ENCODE measurements at regions not wholly inside any gene's neighbourhood (a gene's known extent, or its start where the extent isn't known, plus 50 kb on each side); places are given as distances from the start of the nearest gene placed in this dataset.

DNA sequence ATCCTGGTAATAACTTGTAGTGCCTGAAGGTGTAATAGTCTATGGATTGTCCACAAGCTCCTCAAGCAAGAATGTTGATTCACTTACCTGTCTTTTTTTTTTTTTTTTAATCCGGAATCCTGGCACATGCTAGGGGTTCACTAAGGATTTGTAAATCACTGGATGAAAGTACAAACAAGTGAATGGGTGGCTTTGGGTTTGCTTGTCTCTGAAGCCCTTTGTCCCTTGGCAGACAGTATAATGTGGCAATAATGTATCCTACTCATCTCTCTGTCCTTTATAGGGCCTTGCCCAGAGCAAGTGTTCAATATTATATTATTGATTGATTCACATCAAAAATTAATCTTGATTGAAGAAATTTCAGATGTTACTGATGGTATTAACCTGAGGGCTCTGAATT is 334.0 kb upstream of the CPEB2 start:
- no peak for DNase-seq

DNA sequence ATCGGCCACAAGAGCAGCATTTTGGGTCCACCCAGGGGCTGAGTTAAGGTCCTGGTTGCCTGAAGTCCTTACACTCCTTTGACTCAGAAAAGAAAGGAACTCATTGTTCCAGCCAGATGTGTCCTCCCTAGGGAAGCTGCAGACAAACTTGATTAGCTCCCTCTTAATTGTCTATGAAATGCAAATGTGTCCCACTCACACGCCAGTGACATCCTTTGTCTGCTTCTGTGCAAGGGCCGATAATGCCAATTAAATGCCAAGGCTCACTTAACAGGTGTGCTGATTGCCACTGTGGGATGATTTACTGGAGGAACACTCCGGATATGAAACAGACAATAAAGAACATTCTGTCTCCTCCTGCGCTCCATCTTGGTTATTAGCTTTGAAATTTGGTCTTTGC is 332.9 kb upstream of the CPEB2 start:
- DNase-seq: no peak

DNA sequence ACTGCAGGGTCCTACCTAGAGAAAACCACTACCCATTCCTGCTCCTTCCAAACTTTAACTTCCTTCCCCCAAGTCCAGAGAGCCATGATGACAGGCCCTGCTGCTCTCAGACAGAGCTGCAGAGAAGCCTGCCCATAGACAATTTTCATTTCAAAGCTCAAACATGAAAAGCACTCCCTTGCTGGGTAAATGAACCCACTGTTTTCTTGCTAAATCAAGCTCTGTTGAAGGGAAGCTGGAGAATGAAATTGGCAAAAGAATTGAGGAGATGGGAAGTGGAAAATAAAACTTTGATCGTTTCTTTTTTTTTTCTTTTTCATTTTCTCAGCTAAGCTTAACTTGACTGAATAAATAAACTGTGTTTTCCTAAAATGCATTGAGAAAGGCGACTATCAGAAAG is 331.1 kb upstream of the CPEB2 start:
- no peak for DNase-seq

DNA sequence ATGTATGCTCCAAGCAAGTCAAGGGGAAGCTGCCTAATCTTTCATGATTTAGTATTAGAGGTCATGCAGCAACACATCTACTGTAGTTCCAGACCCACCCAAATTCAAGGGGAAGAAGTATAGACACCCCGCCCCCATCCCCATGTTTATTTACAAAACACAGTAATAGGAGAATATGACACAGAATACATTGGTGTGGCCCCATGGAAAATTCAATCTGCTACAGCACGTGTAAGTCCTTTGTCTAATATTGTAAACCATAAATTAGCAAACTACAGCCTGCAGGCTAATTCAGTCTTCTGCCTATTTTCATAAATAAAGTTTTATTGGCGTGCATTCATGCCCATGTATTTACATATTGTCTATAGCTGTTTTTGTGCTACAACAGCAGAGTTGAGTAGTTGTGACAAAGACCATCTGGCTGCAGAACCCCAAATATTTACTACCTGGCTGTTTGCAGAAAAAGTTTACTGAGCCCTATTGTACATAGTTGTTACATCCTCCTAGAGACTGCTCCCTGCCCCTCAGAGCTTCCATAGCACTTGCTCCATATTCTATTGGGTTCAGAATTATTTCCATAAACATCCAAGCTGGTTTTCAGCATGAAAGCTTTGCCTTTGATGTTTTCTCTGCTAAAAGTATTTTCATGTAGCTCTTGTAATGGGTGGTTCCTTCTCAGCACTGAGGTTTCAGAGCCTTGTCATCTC is 326.8 kb upstream of the CPEB2 start:
- DNase-seq: no peak

DNA sequence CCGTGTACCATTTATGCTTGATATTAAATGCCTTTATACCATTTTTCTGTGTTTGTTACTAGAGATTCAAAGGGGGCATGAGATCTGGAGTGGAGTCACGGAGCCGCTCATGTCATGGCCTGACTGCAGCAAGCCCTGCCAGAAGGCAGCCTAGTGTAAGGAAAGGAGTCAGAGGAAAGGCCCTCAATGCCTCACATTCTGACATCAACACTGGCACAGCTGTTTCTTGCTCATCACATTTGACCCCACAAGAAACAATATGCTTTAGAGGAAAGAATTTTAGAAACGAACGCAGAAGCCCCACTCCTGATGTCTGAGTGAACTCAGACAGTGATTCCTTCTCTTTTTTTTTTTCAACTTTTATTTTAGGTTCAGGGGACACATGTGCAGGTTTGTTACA is 322.4 kb upstream of the CPEB2 start:
- no peak for DNase-seq

DNA sequence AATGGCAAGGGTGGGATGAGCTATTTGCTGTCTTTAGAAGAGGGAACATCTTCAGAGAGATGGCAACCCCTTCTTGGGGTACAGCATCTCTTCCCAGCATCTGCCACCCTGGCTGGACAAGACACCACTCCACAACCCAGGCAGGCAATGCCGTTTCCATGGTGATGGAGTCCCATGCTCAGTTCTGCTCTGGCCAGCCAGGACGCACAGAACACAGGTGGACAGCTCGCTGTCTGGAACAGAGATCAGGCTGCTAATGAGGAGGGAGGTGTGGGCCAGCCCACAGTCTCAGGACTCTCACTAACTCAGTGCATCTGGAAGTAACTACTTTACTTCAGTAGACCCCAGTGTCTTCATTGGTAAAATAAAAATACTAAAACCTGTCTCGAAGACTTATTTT is 321.0 kb upstream of the CPEB2 start:
- DNase-seq: no peak

DNA sequence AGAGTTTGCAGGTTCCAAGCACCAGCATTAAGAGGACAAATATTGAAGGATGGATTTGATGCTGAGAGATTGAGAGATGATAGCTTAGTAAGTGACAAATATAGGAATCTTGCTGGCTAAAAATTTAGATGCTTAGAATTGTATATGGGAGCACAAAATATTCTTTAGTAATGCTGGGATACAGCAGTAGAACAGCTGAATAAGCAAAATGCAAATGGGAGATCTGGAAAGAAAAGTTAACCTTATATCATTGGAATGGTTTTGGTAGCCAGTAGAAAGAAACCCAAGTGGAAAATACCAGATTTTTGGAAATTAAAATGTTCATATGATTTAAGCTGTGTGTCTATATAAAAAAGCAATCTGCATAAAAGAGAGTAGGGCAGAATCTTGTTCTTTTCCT is 308.6 kb upstream of the CPEB2 start:
- no peak for DNase-seq

DNA sequence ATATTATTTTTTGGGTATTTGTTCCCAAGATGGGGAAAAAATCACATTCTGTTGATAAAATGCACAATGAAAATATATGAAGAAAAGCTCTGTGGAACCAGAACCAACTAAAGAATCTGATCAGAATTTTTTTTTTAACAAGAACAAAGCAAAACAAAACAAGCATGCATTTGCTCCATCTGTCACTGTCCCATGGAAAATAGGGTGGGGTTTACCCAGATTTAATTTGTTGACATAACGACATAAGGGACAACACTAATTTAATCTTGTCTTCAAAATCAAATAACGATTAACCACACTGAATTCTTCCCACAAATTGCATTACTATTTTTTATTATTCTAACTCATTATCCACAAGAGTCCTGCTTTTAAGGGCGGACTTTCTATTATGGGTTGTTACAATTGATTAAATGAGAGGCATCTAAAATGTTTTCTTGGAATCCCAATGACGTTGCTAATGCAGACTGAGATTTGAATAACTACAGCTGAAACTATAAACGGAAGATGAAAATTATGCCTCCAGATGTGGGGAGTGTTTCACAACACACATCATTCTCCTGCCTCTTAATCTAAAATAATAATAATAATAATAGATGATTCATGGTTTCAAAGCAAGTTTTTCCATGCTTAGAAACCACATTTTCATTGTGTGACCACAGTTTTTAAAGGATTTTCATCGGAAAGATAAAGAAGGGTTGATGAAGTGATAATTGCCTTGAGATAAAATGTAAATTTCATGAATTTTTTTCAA is 307.0 kb upstream of the CPEB2 start:
- no peak for DNase-seq

DNA sequence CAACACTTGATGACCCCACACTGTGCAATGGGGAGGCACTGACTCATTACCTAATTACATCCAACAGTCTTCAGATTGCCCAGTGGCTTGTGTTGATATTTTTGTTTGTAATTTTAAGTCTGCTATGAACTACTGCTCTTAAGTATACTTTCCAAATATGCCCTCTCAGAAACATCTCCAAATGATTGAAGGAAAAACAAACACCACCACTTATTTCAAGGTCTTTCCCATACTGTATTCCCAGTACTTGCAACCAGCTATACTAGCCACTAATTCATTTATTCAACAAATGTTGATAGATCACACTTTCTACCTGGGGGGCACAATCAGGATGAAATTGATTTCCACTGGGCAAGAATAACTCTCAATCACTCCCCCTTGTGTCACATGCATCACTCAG is 302.2 kb upstream of the CPEB2 start:
- no peak for DNase-seq

DNA sequence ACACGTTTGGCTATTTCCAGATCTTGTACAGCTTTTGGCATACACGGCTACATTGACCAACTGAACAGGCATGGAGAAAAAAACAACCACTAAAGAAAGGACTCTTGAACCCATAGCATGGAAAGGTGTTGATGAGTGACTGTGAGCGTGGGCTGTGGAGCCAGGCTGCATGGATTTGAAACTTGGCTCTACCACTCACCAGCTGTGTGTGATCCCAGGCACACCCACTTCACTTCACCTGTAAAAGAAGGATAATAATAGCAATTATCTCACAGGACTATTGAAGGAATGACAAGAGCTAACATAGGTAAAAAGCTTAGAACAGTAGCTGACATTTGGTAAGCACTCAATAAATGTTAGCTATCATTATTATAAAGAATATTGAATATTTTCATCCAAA is 301.7 kb upstream of the CPEB2 start:
- no peak for DNase-seq

DNA sequence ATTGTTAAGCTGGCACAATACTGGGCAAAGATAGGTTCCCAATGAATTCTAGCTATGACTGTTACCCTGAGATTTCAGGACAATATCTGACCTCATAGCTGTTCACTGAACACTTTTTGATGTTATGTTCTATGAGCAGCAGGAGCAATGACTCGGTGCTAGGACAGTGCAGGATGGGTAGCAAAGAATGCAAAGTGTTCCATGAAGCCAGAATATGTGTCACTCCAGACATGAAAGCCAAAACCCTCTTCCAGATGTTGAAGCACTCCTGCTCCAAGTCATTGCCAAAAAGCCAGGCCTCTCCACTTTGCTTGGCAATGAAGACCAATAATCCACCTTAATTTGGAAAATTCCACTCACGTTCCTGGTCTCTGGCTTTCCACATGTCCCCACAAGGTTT is 300.9 kb upstream of the CPEB2 start:
- no peak for DNase-seq

DNA sequence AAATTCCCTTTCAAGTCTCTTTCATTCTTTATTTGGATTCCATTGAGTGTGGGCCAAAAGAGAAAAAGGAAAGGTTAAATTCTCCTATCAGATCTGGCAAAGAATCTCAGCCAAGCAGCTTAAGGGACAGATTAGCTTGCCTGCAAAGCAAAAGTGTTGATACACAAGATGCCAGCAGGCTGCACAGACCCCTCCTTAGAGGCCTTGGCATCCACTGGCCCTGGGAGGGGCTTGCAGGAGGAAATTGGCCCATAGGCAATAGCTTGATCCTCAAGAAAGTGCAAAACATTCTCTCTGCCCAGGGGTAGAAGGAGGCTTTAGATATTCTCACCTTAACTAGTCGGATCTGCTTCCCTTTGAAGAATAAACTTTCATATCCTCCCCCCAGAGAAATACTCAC is 300.4 kb upstream of the CPEB2 start:
- no peak for DNase-seq

DNA sequence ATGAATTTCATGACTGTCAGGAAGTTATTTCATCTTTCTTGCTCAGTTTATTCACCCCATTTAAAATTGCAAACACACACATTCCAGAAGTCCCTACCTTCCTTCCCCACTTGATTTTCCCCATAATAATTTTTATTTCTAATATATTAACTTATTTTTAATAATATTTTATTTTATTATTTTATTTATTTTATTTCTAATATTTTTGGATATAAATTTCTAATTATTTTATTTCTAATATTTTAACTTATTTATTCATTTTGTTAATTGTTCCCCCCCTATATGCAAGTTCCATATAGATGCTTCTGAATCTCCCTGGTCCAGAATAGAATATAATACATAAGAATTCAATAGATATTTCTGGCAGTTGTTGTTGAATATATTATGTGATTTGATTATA is 293.7 kb upstream of the CPEB2 start:
- DNase-seq: no peak

DNA sequence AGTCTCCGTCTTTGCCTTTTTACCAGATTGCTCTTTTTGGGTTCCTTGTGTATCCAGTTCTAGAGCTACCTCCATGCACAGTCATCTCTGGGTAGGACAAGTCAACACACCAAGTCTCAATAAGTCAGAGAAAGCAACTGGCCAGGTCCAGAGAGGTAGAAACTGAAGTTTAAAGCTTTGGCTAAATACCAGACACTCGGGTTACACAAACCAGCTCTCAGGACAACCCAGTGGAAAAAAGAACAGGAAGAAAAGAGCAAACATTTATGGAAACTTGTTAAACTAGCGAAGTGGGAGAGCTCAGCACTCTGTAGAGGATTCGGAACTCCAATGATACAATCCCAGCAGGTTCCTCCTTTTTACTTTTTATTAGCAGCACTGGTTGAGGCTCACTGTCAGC is 291.0 kb upstream of the CPEB2 start:
- DNase-seq: no peak

DNA sequence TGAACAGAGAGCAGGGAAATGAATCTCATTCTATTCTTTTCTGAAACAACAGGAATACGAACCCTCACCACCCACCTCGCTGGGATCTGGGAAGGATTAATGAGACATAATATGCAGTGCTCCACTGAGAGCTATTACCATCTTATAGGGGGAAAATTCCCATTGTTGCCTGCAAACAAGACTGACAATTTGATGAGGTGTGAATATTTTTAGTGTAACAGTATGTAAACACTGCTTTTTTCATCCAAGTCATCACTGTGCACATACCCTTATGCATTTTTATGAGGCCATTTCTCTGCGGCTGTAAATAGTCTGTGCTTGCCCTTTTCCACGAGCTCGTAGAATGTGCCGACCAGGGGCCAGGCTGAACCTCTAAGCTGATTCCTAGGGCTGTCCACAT is 285.6 kb upstream of the CPEB2 start:
- DNase-seq: no peak

DNA sequence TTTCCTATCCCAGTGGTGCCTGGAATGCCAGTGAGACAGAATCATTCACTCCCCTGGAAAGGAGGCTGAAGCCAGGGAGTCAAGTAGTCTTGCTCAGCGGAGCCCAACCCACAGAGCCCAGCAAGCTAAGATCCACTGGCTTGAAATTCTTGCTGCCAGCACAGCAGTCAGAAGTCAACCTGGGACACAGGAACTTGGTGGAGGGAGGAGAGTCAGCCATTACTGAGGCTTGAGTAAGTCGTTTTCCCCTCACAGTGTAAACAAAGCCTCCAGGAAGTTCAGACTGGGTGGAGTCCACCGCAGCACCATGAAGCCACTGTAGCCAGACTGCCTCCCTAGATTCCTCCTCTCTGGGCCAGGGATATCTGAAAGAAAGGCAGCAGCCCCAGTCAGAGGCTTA is 283.2 kb upstream of the CPEB2 start:
- peak; percentile 28 for DNase-seq

DNA sequence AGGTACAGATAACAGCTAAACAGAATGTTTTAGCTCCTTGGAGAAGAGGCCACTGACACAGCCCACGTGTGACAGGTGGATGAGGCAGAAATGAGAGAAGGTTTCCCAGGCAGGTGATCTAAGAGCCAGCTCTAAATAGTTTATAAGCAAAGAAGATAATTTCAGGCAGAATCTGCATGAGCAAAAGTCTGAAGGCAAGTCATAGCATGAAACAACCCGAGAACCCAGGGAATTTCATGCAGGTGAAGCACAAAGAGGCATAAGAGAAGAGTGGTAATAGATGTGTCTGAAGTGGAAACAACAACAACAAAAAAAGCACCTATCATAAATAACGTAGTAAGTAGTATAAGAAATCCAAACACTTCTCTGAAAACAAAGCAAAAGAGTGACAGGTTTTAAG is 275.8 kb upstream of the CPEB2 start:
- no peak for DNase-seq

DNA sequence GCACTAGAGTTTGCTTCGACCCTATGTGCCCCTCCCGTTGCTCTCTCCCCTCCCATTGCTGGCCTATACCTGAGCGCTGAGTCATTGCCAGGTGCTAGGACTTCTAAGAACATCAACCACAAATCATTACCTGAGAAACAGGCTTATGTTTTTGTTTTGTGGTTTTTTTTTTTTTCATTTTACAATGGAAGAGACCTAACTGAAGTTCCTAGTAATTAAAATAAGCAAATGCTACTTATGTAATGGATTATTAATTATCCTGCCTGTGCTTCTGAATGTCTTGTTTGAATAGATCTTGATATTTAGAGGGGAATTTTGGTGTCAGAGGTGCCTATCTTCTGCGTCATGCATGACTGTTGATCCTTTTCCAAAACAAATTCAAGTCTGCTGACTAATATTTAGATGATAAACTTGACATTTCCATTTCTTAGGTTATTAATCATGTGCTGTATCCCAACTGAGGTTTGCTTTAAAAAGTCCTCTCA is 275.4 kb upstream of the CPEB2 start:
- no peak for DNase-seq

DNA sequence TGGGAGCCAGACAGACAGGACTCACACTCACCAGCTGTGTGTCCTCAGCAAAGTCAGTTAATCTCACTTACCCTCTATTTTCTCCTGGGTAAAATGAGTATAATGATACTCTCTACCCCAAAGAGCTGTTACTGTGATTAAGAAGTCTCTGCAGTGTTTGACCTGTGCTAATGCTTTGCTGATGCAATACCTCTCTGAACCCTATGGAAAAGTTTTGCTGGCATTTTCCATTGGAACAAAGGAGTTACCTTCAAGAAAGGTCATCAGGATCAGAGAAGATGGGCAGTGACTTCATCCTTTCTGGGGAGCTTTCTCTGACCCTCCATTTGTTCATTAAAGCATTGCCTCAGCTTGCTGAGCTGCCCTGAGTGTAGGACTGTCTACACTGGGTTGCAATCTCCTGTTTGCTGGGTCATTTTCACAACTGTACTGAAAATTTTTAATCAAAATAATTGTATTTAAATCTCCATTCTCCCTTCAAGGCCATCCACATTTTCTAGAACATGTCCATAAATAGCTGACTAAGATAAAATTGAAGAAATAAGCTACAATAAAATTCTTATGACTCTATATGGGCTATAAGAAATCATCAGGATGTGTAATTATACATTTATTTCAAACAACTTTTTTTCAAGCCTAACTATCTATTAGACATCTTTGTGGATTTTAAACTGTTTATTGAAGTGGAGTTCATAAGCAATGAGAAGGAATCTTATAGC is 272.8 kb upstream of the CPEB2 start:
- no peak for DNase-seq

DNA sequence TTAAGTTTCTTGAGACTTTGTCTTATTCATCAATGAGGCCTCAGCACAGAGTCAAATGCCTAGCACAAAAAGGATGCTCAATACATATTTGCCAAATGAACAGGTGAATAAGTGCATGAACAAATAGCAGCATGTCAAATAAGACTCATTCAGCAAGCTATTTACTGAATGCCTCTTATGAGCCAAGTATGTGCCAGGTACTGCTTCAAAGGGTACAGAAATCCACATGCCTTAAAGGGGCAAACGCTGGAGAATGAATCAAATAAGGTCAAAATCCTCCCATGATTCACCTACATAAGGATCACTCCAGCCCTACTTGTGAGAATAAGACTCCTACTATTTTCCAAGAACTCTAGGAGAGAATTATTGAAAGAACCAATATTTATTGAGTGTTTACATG is 260.2 kb upstream of the CPEB2 start:
- no peak for DNase-seq

DNA sequence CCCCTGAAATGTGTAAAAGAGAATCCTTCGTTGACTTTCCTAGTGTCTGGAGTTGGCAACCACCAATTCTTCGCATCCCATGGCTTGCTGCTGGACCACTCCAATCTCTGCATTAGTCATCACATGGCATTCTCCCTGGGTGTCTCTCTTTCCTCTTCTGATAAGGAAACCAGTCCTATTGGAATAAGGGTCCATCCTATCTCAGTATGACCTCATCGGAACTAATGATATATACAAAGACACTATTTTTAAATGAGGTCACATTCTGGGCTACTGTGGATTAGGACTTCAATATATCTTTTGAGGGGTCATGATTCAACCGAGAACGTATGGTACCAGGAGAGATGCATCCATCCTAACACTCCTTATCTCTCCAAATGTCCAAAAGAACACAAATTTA is 259.1 kb upstream of the CPEB2 start:
- DNase-seq: no peak

DNA sequence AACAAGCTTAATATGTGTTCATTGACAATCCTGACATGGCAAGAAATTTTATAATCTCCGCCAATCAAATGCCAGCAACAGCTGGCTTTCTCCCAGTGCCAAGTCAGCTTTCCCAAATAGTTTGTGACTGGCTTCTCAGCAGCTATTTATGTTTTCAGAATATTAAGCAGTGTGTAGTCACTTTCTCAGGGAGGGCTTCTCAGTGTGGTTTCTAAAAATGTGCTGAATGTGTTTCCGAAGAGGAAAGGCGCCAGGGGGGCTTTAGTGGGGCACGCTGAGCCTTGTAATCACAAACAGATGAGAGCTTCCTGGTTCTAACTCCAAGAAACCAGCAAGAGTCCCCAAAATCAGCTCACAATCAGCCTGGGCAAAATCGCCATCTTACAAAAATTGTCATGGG is 258.7 kb upstream of the CPEB2 start:
- DNase-seq: no peak

DNA sequence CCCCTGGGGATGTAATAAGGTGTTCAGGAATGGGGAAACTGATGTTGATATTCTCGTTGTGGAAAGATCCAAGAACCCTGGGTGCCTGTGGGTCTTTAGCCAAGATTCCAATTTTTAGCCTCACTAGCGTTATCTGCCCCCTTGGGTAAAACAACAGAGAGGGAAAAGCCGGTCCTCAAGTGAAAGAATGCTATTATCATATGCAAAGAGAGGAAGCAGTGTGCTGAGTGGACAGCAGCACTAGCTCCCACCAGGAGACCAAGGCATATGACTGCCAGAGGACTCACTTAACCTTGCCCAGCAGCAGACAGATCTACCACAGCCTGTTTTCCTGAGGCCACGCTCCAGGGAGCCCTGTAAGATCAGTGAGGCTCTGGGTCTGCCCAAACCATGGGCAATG is 257.9 kb upstream of the CPEB2 start:
- DNase-seq: no peak

DNA sequence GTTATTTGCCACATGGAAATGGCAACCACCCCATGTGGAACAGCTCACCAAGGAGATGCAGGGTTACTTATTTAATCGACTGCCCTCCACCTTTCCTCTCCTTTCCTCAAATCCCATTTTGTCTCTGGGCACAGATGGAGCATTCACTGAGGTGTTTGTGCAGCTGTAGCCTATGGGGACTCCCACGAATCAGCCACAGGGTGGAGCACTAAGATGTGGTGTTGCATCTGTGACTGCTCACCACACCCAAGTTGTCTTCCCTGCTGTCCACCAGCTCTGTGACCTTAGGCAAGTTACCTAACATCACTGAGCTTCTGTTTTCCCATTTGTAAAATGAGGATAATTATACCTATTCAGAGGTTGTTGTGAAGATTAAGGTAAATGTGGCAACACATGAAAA is 252.4 kb upstream of the CPEB2 start:
- DNase-seq: peak; percentile 45

Data from hematopoietic multipotent progenitor cell treated with erythropoietin and hydrocortisone succinate and interleukin-3 and kit ligand, for 4 days (in vitro differentiated cells).